ENCODE measurements at regions not wholly inside any gene's neighbourhood (a gene's known extent, or its start where the extent isn't known, plus 50 kb on each side); places are given as distances from the start of the nearest gene placed in this dataset.

DNA sequence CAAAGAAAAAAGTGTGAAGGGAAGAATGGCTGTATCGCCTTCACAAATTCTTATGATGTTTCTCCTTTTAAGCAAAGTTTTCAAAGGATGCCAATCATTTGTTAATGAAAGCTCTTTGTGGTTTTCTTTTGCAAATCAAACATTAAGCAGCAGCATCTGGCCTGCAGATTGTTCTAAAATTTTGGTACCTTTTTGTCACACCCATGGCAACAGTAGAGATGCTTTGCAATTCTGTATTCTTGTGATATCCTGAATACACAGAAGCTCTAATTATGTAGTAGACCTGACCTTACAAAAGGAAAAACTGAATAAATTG lies 79.8 kb downstream of the CDO1 start (continued):
- TF ChIP-seq ZNF280D (CRISPR knock-in tag; IDR thresholded peaks at IDR 0.05) (no peak), ARNT2 (CRISPR knock-in tag; IDR thresholded peaks at IDR 0.05; ENCODE audit: low read depth) (no peak)

GRCh38 chr5:115736004-115736689 lies 80.3 kb downstream of the CDO1 start:
- Histone ChIP-seq H3K4me1 (ENCODE audit: insufficient read depth, low read length) (peaks cover 29% of the 10 kb centered on the region), H3K4me3 (replicated peaks in 1 of 3; ENCODE audit: insufficient read depth in 1 of 3, low read depth in 2 of 3, low read length in 3 of 3) (no peak overlapping the region), H3K9me3 (ENCODE audit: low read length) (no peaks in the 10 kb centered on the region), H3K79me2 (ENCODE audit: insufficient read depth, low read length) (no peaks in the 10 kb centered on the region), H3K27me3 (ENCODE audit: control insufficient read depth in 1 of 2, insufficient read depth in 2 of 2, low read length in 2 of 2) (no peaks in the 10 kb centered on the region), H4K20me1 (ENCODE audit: insufficient read depth, low read length) (no peaks in the 10 kb centered on the region), H2AFZ (ENCODE audit: low read length) (no peak overlapping the region), H3K9ac (ENCODE audit: insufficient read depth, low read depth, low read length) (no peak overlapping the region), H3K27ac (ENCODE audit: extremely low read length, insufficient read depth, low read length) (no peak overlapping the region), H3K4me2 (ENCODE audit: low read depth, low read length) (no peak overlapping the region), H3K36me3 (replicated peaks in 1 of 2; ENCODE audit: control insufficient read depth in 1 of 2, insufficient read depth in 2 of 2, low read length in 2 of 2) (no peaks in the 10 kb centered on the region)
- ChIA-PET POLR2A (no interaction called here), CTCF (ENCODE audit: low intra/inter-chr PET ratio, low total read pairs) (no interaction called here)
- 68% methylated on average over 3 of the region's 3 CpGs for WGBS (ENCODE audit: low lambda C conversion rate)
- BruUV-seq (replicated peaks), result no TSS peak
- ATAC-seq (no peak), DNase-seq (ENCODE audit: low spot score) (no peak), FAIRE-seq (no peak)
- TF ChIP-seq CEBPB (IDR thresholded peaks at IDR 0.05; ENCODE audit: borderline replicate concordance, low read depth, low read length) (0 out of 2 replicates have a peak, but pooled peaks have one; percentile 30), ZNF362 (CRISPR knock-in tag; IDR thresholded peaks at IDR 0.05; ENCODE audit: borderline replicate concordance) (no peak)
- in situ Hi-C loops (cut with HindIII; ENCODE audit: extremely low pct_ligation_motif_present, low pct_unique_long_range_greater_than_20kb), result no loop called here
- intact Hi-C loops (cut with micrococcal nuclease; ENCODE audit: unreplicated experiment), result no loop called here

Measured in HepG2 (cell line).